DND-41 (cell line): ENCODE measurements at regions not wholly inside any gene's neighbourhood (a gene's known extent, or its start where the extent isn't known, plus 50 kb on each side); places are given as distances from the start of the nearest gene placed in this dataset.

Experiments used
- ATAC-seq: fragments of 200-7000 bp; cut with Tn5 transposase; 3 replicates; pipeline ENCODE4 v1.9.1; 2021; ENCODE audit warnings: low read depth; ENCODE audit not compliant: insufficient read depth
- DNase-seq: peaks from one replicate; pipeline ENCODE4 v3.0.0-alpha.2; 2020
- H2AFZ ChIP-seq: 2 replicates; pipeline ENCODE4 v1.6.0; 2012; ENCODE audit warnings: low read depth, low read length
- H3K27ac ChIP-seq: 2 replicates; pipeline ENCODE4 v1.5.1; 2012; ENCODE audit warnings: low read length, inconsistent platforms
- H3K27me3 ChIP-seq: fragments of 200-600 bp; sonication (generic); 2 replicates; pipeline ENCODE4 v1.6.0; 2012; ENCODE audit warnings: low read length, mild to moderate bottlenecking, inconsistent platforms; ENCODE audit not compliant: insufficient read depth, poor library complexity
- H3K36me3 ChIP-seq: 2 replicates; pipeline ENCODE4 v1.5.1; 2012; ENCODE audit warnings: low read length, inconsistent platforms; ENCODE audit not compliant: insufficient read depth
- H3K4me1 ChIP-seq: 2 replicates; pipeline ENCODE4 v1.5.1; 2012; ENCODE audit warnings: mild to moderate bottlenecking, low read length; ENCODE audit not compliant: insufficient read depth
- H3K4me2 ChIP-seq: 2 replicates; pipeline ENCODE4 v1.6.0; 2012; ENCODE audit warnings: mild to moderate bottlenecking, moderate library complexity, low read length, inconsistent platforms; ENCODE audit not compliant: insufficient read depth
- H3K4me3 ChIP-seq, 2 experiments: fragments of 200-600 bp in 1 of 2; shearing (Covaris generic) in 1 of 2; 2 replicates each; pipeline ENCODE4 v1.5.1; 2012 to 2016; ENCODE audit warnings: inconsistent platforms in 2 of 2, low read length in 2 of 2, mild to moderate bottlenecking in 2 of 2, low read depth in 1 of 2, moderate library complexity in 1 of 2
- H3K79me2 ChIP-seq: 2 replicates; pipeline ENCODE4 v1.6.0; 2012; ENCODE audit warnings: low read length, inconsistent platforms; ENCODE audit not compliant: insufficient read depth
- H3K9ac ChIP-seq: 2 replicates; pipeline ENCODE4 v1.6.0; 2012; ENCODE audit warnings: low read depth, mild to moderate bottlenecking, inconsistent platforms, low read length, moderate library complexity
- H3K9me3 ChIP-seq: 2 replicates; pipeline ENCODE4 v1.5.1; 2012; ENCODE audit warnings: low read length, moderate library complexity, mild to moderate bottlenecking, inconsistent platforms; ENCODE audit not compliant: insufficient read depth, severe bottlenecking
- H4K20me1 ChIP-seq: 2 replicates; pipeline ENCODE4 v1.6.0; 2012; ENCODE audit warnings: low read length; ENCODE audit not compliant: insufficient read depth
- CTCF ChIP-seq: IDR thresholded peaks from 2 replicates; pipeline ENCODE4 v1.5.1; 2012; ENCODE audit warnings: borderline replicate concordance, low read length, moderate library complexity, mild to moderate bottlenecking; ENCODE audit not compliant: poor library complexity, severe bottlenecking; ENCODE audit errors: extremely low read depth
- EZH2 ChIP-seq: IDR thresholded peaks from 3 replicates; pipeline ENCODE4 v1.6.1; 2012; ENCODE audit warnings: borderline replicate concordance, low read depth, mild to moderate bottlenecking, moderate library complexity, low read length, inconsistent platforms; ENCODE audit not compliant: severe bottlenecking

- Histone ChIP-seq H3K36me3 (no peaks in the 10 kb centered on the region), H4K20me1 (no peaks in the 10 kb centered on the region; the same call in 1 of the 2 replicates), H3K27me3 (peaks cover 9% of the 10 kb centered on the region), H3K27ac (no peak overlapping the region), H3K79me2 (no peaks in the 10 kb centered on the region), H3K9me3 (no peaks in the 10 kb centered on the region), H3K4me2 (no peak overlapping the region), H3K4me1 (no peaks in the 10 kb centered on the region), H3K4me3 (no peak overlapping the region), H2AFZ (no peak overlapping the region), H3K9ac (no peak overlapping the region)
- no peak for TF ChIP-seq EZH2
- TF ChIP-seq CTCF, result no peak
- no peak for DNase-seq
- no peak for ATAC-seq
These were observed 139.0 kb downstream of the SOX1 start for GRCh38 chr13:112205990-112206389.

GRCh38 chr13:112207129-112207528, 140.2 kb downstream of the SOX1 start:
- H3K27ac ChIP-seq, result no peak overlapping the region
- peaks cover 9% of the 10 kb centered on the region for H3K27me3 ChIP-seq
- H3K4me3 ChIP-seq, result no peak overlapping the region
- no peaks in the 10 kb centered on the region for H3K36me3 ChIP-seq
- H3K9ac ChIP-seq, result no peak overlapping the region
- DNase-seq (no peak), ATAC-seq (no peak)
- TF ChIP-seq CTCF (no peak), EZH2 (no peak)
- no peaks in the 10 kb centered on the region for H3K79me2 ChIP-seq
- no peaks in the 10 kb centered on the region for H3K9me3 ChIP-seq
- H4K20me1 ChIP-seq, result no peaks in the 10 kb centered on the region; the same call in 1 of the 2 replicates
- H3K4me2 ChIP-seq, result no peak overlapping the region
- no peaks in the 10 kb centered on the region for H3K4me1 ChIP-seq
- H2AFZ ChIP-seq, result no peak overlapping the region

GRCh38 chr13:112208656-112209055, 141.7 kb downstream of the SOX1 start:
- Histone ChIP-seq H3K4me3 (no peak overlapping the region), H3K9me3 (no peaks in the 10 kb centered on the region), H3K27me3 (peaks cover 9% of the 10 kb centered on the region), H2AFZ (no peak overlapping the region), H3K27ac (no peak overlapping the region), H3K9ac (no peak overlapping the region), H3K36me3 (no peaks in the 10 kb centered on the region), H3K4me1 (no peaks in the 10 kb centered on the region), H4K20me1 (no peaks in the 10 kb centered on the region; the same call in 1 of the 2 replicates), H3K4me2 (no peak overlapping the region), H3K79me2 (no peaks in the 10 kb centered on the region)
- DNase-seq, result no peak
- ATAC-seq, result no peak
- no peak for TF ChIP-seq CTCF
- no peak for TF ChIP-seq EZH2

GRCh38 chr13:112209266-112209665, 142.3 kb downstream of the SOX1 start:
- Histone ChIP-seq H3K9me3 (no peaks in the 10 kb centered on the region), H3K27ac (no peak overlapping the region), H3K9ac (no peak overlapping the region), H3K36me3 (no peaks in the 10 kb centered on the region), H4K20me1 (no peaks in the 10 kb centered on the region; the same call in 1 of the 2 replicates), H3K4me2 (no peak overlapping the region), H3K4me3 (no peak overlapping the region), H3K79me2 (no peaks in the 10 kb centered on the region), H2AFZ (no peak overlapping the region), H3K4me1 (no peaks in the 10 kb centered on the region), H3K27me3 (peaks cover 9% of the 10 kb centered on the region)
- DNase-seq (no peak), ATAC-seq (no peak)
- TF ChIP-seq EZH2, result no peak
- TF ChIP-seq CTCF, result no peak
